ENCODE measurements at regions not wholly inside any gene's neighbourhood (a gene's known extent, or its start where the extent isn't known, plus 50 kb on each side); places are given as distances from the start of the nearest gene placed in this dataset.
"Not testable (repeated sequence)": the region's sequence is repeated elsewhere in the genome, so short reads cannot be mapped to it uniquely, and the experiment has no call there.

GRCh38 chr13:58385336-58385735, 753.8 kb downstream of the PCDH17 start:
- DNase-seq: not testable (repeated sequence)

GRCh38 chr13:58397596-58398387, 766.2 kb downstream of the PCDH17 start:
- no peak for DNase-seq

GRCh38 chr13:58399263-58399662, 767.7 kb downstream of the PCDH17 start:
- no peak for DNase-seq

- no peak for DNase-seq
These were observed 775.0 kb downstream of the PCDH17 start for GRCh38 chr13:58406545-58406944.

- no peak for DNase-seq
These were observed 798.4 kb downstream of the PCDH17 start for GRCh38 chr13:58429917-58430316.

- DNase-seq: no peak
These were observed 803.4 kb downstream of the PCDH17 start for GRCh38 chr13:58434943-58435342.

- DNase-seq: no peak
These were observed 805.9 kb downstream of the PCDH17 start for GRCh38 chr13:58437427-58437826.

- no peak for DNase-seq
These were observed 815.4 kb downstream of the PCDH17 start for GRCh38 chr13:58446979-58447378.

- no peak for DNase-seq
These were observed 820.6 kb downstream of the PCDH17 start for GRCh38 chr13:58452123-58452623.

- DNase-seq: no peak
These were observed 823.5 kb downstream of the PCDH17 start for GRCh38 chr13:58455094-58455493.

- no peak for DNase-seq
These were observed 829.7 kb downstream of the PCDH17 start for GRCh38 chr13:58461217-58461616.

GRCh38 chr13:58463841-58464240, 832.3 kb downstream of the PCDH17 start:
- no peak for DNase-seq

GRCh38 chr13:58467176-58467575, 835.6 kb downstream of the PCDH17 start:
- DNase-seq: no peak

- no peak for DNase-seq
These were observed 840.9 kb downstream of the PCDH17 start for GRCh38 chr13:58472483-58472882.

- no peak for DNase-seq
These were observed 843.0 kb downstream of the PCDH17 start for GRCh38 chr13:58474581-58474980.

GRCh38 chr13:58476206-58476918, 844.8 kb downstream of the PCDH17 start:
- DNase-seq: no peak

GRCh38 chr13:58478858-58479257, 847.3 kb downstream of the PCDH17 start:
- no peak for DNase-seq

GRCh38 chr13:58480061-58480460, 848.5 kb downstream of the PCDH17 start:
- DNase-seq: no peak

GRCh38 chr13:58488251-58488650, 856.7 kb downstream of the PCDH17 start:
- DNase-seq: no peak

- DNase-seq: no peak
These were observed 864.1 kb downstream of the PCDH17 start for GRCh38 chr13:58495668-58496067.

GRCh38 chr13:58500938-58501337, 869.4 kb downstream of the PCDH17 start:
- no peak for DNase-seq

GRCh38 chr13:58504202-58504700, 872.7 kb downstream of the PCDH17 start:
- DNase-seq: not testable (repeated sequence)

- not testable (repeated sequence) for DNase-seq
These were observed 873.8 kb downstream of the PCDH17 start for GRCh38 chr13:58505262-58505920.

All from T-helper 2 cell (primary cell).